ENCODE measurements at regions not wholly inside any gene's neighbourhood (a gene's known extent, or its start where the extent isn't known, plus 50 kb on each side); places are given as distances from the start of the nearest gene placed in this dataset.

DNA sequence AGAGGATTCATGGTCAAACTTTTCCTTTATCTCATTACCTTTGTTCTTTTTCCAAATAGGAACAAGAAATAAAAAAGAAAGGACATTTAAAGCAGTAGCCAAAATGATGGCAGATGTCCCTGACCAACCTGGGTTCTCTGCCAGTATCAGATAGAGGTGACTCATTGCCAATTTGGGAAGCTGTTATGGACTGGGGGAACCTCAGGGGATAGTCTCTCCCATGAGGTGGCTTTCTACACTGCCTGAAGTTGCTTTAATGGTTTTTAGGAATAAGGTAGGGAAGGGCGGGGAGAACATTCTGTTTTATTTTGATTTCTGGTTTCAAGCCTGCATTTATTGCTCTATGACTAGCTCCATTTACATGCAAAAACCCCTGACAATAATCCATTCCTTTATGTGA, 457.9 kb upstream of the TPK1 start:
- TF ChIP-seq POLR2A (IDR thresholded peaks at IDR 0.05; ENCODE audit: control extremely low read depth in 1 of 2, low read depth in 2 of 2, low read length in 2 of 2): no peak
- TF ChIP-seq, protein P1, sequence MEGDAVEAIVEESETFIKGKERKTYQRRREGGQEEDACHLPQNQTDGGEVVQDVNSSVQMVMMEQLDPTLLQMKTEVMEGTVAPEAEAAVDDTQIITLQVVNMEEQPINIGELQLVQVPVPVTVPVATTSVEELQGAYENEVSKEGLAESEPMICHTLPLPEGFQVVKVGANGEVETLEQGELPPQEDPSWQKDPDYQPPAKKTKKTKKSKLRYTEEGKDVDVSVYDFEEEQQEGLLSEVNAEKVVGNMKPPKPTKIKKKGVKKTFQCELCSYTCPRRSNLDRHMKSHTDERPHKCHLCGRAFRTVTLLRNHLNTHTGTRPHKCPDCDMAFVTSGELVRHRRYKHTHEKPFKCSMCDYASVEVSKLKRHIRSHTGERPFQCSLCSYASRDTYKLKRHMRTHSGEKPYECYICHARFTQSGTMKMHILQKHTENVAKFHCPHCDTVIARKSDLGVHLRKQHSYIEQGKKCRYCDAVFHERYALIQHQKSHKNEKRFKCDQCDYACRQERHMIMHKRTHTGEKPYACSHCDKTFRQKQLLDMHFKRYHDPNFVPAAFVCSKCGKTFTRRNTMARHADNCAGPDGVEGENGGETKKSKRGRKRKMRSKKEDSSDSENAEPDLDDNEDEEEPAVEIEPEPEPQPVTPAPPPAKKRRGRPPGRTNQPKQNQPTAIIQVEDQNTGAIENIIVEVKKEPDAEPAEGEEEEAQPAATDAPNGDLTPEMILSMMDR (IDR thresholded peaks at IDR 0.05; ENCODE audit: control extremely low read depth in 1 of 3, insufficient read depth in 1 of 3, low read depth in 1 of 3, low read length in 3 of 3): no peak
- no peak for TF ChIP-seq EZH2 (IDR thresholded peaks at IDR 0.05; ENCODE audit: low read depth, low read length, severe bottlenecking)
- no peak for TF ChIP-seq TBP (IDR thresholded peaks at IDR 0.05; ENCODE audit: low read depth, low read length)
- no peak for TF ChIP-seq SIN3A (conservative IDR thresholded peaks at IDR 0.05 in 1 of 2, IDR thresholded peaks at IDR 0.05 in 1 of 2; ENCODE audit: low read depth in 1 of 2, low read length in 2 of 2)
